HL-60 (cell line): ENCODE measurements at regions not wholly inside any gene's neighbourhood (a gene's known extent, or its start where the extent isn't known, plus 50 kb on each side); places are given as distances from the start of the nearest gene placed in this dataset.

Source experiments
- DNase-seq, 2 experiments: peaks; one replicate each; pipeline ENCODE4 v3.0.0-alpha.2; 2010 to 2020; ENCODE audit warnings: low read depth in 1 of 2, low spot score in 1 of 2
- H3K27ac ChIP-seq: fragments of 250-450 bp; sonication (Bioruptor Pico); replicated peaks from 2 replicates; pipeline ENCODE4 v1.5.1; 2020; ENCODE audit warnings: mild to moderate bottlenecking, moderate library complexity
- H3K27me3 ChIP-seq: fragments of 250-450 bp; sonication (Bioruptor Pico); 2 replicates; pipeline ENCODE4 v1.5.1; 2021; ENCODE audit warnings: mild to moderate bottlenecking, moderate library complexity; ENCODE audit not compliant: insufficient read depth, poor library complexity, severe bottlenecking
- H3K4me3 ChIP-seq: replicated peaks from 2 replicates; pipeline ENCODE4 v1.5.1; 2011; ENCODE audit warnings: mild to moderate bottlenecking, control low read depth, low read length; ENCODE audit not compliant: insufficient read depth
- GABPA ChIP-seq: IDR thresholded peaks from 2 replicates; pipeline ENCODE4 v1.6.1; 2012; ENCODE audit warnings: low read depth
- POLR2AphosphoS5 ChIP-seq: IDR thresholded peaks from 2 replicates; pipeline ENCODE4 v1.6.1; 2012; ENCODE audit warnings: low read depth
- REST ChIP-seq: IDR thresholded peaks from 2 replicates; pipeline ENCODE4 v1.6.1; 2012; ENCODE audit warnings: low read depth; ENCODE audit not compliant: insufficient replicate concordance
- SPI1 ChIP-seq: IDR thresholded peaks from 2 replicates; pipeline ENCODE4 v1.6.1; 2012; ENCODE audit warnings: low read depth, mild to moderate bottlenecking, borderline replicate concordance
- TF ChIP-seq, protein P1 (sequence below): IDR thresholded peaks from one replicate; pipeline ENCODE4 v1.5.1; 2011; ENCODE audit warnings: low read length, control low read depth, inconsistent platforms; ENCODE audit not compliant: insufficient read depth

- H3K4me3 ChIP-seq: no peak overlapping the region
- no peak overlapping the region for H3K27ac ChIP-seq
- no peak for DNase-seq
- TF ChIP-seq GABPA: no peak
- TF ChIP-seq POLR2AphosphoS5: no peak
- TF ChIP-seq, protein P1, sequence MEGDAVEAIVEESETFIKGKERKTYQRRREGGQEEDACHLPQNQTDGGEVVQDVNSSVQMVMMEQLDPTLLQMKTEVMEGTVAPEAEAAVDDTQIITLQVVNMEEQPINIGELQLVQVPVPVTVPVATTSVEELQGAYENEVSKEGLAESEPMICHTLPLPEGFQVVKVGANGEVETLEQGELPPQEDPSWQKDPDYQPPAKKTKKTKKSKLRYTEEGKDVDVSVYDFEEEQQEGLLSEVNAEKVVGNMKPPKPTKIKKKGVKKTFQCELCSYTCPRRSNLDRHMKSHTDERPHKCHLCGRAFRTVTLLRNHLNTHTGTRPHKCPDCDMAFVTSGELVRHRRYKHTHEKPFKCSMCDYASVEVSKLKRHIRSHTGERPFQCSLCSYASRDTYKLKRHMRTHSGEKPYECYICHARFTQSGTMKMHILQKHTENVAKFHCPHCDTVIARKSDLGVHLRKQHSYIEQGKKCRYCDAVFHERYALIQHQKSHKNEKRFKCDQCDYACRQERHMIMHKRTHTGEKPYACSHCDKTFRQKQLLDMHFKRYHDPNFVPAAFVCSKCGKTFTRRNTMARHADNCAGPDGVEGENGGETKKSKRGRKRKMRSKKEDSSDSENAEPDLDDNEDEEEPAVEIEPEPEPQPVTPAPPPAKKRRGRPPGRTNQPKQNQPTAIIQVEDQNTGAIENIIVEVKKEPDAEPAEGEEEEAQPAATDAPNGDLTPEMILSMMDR: no peak
- no peak for TF ChIP-seq REST
- TF ChIP-seq SPI1: no peak
- no peaks in the 10 kb centered on the region for H3K27me3 ChIP-seq
These were observed 608.8 kb downstream of the PCDH7 start for GRCh38 chr4:31328932-31329331.

DNA sequence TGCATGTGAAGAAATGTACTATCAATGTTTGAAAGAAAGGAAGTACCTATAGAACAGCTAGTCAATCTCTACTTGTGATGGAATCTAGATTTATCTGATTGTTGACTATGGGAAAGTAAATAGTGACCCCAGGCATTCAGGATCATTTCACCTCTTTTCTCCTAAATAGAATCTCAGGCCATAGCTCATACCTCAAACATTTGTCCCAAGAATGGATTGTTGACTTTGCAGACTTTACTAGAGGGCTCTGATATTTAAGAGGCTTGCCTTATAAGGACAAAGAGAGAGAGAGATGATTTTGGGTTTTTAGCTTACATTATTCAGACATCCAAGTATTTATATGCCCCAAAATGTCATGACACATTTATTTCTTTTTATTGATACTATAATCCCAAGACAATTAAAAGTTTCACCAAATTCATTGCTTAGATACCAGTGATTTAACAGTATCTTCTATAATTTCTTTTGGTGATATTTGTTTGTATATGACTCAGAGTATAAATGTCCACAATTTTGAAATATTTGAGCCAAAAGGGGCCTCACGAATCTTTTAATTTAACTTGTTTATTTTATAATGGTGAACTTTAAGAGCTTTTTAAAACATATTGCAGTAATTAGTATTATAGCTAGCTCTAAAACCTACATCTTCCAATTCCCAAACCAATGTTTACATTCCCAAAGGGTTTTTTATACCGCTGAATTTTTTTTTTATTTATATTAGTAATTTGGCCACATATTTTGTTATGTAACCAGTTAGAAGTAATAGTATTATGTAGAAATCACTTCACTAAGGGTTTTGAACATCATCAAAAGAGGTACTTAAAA lies 614.1 kb downstream of the PCDH7 start:
- TF ChIP-seq, protein P1: no peak
- Histone ChIP-seq H3K27me3 (no peaks in the 10 kb centered on the region), H3K4me3 (no peak overlapping the region), H3K27ac (no peak overlapping the region)
- DNase-seq: no peak

DNA sequence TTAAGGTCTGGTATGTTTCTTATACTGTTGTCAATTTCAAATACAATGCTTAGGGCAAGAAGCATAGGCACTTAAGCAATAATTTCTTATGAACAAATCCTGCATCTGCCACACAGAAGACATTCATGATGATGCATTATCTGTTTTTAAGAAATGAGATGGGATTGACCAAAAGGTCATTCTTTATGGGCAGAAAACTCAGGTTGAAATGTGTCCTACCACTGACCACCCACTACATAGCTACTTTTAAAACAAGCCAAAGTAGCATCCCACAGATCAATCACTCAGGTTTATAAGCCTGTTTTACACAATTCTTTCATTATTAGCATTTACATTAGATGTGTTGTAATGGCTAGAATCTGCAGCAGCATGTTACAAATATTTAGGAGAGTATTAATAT lies 617.8 kb downstream of the PCDH7 start:
- no peak overlapping the region for H3K4me3 ChIP-seq
- no peak for DNase-seq
- H3K27ac ChIP-seq: no peak overlapping the region
- TF ChIP-seq GABPA (no peak), REST (no peak), POLR2AphosphoS5 (no peak), SPI1 (no peak)
- TF ChIP-seq, protein P1: no peak
- no peaks in the 10 kb centered on the region for H3K27me3 ChIP-seq
